ENCODE measurements at regions not wholly inside any gene's neighbourhood (a gene's known extent, or its start where the extent isn't known, plus 50 kb on each side); places are given as distances from the start of the nearest gene placed in this dataset.
A peak's percentile ranks its signal among the peaks of the same experiment; 100 is the strongest.

DNA sequence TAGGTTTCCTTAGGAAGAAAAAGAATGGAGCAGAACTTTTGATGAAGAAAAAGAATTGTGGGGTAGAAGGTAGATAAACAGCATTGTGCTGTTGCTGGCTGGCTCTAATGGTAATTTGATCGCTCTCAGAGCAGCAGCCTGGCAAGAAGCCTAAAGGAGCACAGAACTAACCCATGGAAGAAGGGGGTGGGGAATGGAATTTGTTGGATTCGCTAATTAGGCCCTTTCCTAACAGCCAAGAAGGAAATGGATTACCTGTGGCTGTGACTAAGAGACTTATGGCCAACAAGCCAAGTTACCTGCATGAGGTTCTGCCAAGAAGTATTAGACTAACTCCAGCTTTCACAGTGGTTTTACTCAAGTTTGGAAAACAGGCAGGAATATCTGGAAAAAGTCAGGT is 210.6 kb downstream of the IKZF2 start:
- Histone ChIP-seq H3K36me3 (ENCODE audit: control insufficient read depth, insufficient read depth, low read length) (no peaks in the 10 kb centered on the region), H3K27me3 (replicated peaks; ENCODE audit: control insufficient read depth, insufficient read depth, low read length) (no peaks in the 10 kb centered on the region), H3K4me1 (peaks cover 10% of the 10 kb centered on the region), H3K4me3 (ENCODE audit: low read depth, low read length) (no peak overlapping the region), H3K9me3 (no peaks in the 10 kb centered on the region)
- Mint-ChIP-seq H3K4me1 (ENCODE audit: low read depth, unreplicated experiment) (peaks cover 17% of the 10 kb centered on the region), H3K27me3 (ENCODE audit: insufficient read depth, unreplicated experiment) (no peaks in the 10 kb centered on the region), H3K36me3 (ENCODE audit: insufficient read depth, unreplicated experiment) (no peaks in the 10 kb centered on the region), H3K4me3 (ENCODE audit: unreplicated experiment) (no peak overlapping the region), H3K9me3 (ENCODE audit: unreplicated experiment) (no peaks in the 10 kb centered on the region), H3K27ac (ENCODE audit: unreplicated experiment) (peak overlapping the region; percentile 59)
- CTCF ChIA-PET = no interaction called here
- DNase-seq = no peak
- BruUV-seq (replicated peaks) = no TSS peak
- TF ChIP-seq, protein P1, sequence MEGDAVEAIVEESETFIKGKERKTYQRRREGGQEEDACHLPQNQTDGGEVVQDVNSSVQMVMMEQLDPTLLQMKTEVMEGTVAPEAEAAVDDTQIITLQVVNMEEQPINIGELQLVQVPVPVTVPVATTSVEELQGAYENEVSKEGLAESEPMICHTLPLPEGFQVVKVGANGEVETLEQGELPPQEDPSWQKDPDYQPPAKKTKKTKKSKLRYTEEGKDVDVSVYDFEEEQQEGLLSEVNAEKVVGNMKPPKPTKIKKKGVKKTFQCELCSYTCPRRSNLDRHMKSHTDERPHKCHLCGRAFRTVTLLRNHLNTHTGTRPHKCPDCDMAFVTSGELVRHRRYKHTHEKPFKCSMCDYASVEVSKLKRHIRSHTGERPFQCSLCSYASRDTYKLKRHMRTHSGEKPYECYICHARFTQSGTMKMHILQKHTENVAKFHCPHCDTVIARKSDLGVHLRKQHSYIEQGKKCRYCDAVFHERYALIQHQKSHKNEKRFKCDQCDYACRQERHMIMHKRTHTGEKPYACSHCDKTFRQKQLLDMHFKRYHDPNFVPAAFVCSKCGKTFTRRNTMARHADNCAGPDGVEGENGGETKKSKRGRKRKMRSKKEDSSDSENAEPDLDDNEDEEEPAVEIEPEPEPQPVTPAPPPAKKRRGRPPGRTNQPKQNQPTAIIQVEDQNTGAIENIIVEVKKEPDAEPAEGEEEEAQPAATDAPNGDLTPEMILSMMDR (IDR thresholded peaks at IDR 0.05; ENCODE audit: insufficient read depth in 1 of 2, low read depth in 1 of 2, low read length in 1 of 2, severe bottlenecking in 1 of 2, unreplicated experiment in 1 of 2) = no peak
- POLR2A ChIA-PET = no interaction called here
- intact Hi-C loops (cut with micrococcal nuclease; ENCODE audit: unreplicated experiment) = loop anchor here (1.0 kb wide), 1 partner anchor 35 kb away; no protein-coding TSS in a partner anchor

DNA sequence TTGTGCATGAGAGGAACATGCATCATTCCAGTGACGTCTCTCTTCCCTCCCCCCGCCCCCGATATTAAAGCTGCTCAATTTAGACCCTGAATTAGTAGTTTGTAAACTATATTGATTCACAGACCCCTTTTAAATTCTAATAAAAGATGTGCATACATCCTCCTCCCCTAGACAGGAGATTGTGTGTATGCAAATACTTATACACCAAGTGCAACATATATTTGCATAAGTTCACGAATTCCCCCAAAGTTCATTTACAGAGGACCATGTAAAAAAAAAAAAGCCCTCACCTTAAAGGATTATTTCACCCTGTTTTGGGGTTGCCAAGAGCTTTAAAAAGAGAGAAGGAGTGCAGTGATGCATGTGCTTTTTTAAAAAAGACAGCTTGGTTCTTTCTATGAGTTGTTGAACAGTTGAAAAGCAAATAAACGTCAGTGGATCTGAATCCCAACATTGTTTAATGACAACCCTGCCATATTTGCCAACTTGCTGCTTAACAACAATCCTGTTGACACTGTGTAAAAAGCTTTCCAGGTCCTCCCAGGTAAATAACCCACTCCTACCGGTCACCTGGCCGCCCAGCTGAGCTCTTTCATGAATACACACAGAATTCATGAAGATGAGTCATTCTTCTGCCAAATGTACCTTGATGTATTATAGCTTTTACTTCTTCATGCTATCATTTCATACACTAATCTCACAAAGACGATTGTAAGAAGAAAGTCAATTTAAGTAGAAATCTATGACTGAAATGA is 211.5 kb downstream of the IKZF2 start:
- DNase-seq = peak; percentile 49 to 60
- intact Hi-C loops (cut with micrococcal nuclease; ENCODE audit: unreplicated experiment) = loop anchor here (1.0 kb wide), 1 partner anchor 34 kb away; no protein-coding TSS in a partner anchor
- TF ChIP-seq, protein P1 (IDR thresholded peaks at IDR 0.05; ENCODE audit: insufficient read depth in 1 of 2, low read depth in 1 of 2, low read length in 1 of 2, severe bottlenecking in 1 of 2, unreplicated experiment in 1 of 2) = no peak
- Histone ChIP-seq H3K36me3 (ENCODE audit: control insufficient read depth, insufficient read depth, low read length) (no peaks in the 10 kb centered on the region), H3K9me3 (no peaks in the 10 kb centered on the region), H3K4me1 (peaks cover 10% of the 10 kb centered on the region), H3K4me3 (ENCODE audit: low read depth, low read length) (no peak overlapping the region), H3K27me3 (replicated peaks; ENCODE audit: control insufficient read depth, insufficient read depth, low read length) (no peaks in the 10 kb centered on the region)
- no TSS peak for BruUV-seq (replicated peaks)
- ChIA-PET CTCF (no interaction called here), POLR2A (no interaction called here)
- Mint-ChIP-seq H3K27me3 (ENCODE audit: insufficient read depth, unreplicated experiment) (no peaks in the 10 kb centered on the region), H3K9me3 (ENCODE audit: unreplicated experiment) (no peaks in the 10 kb centered on the region), H3K27ac (ENCODE audit: unreplicated experiment) (peak overlapping the region; percentile 59), H3K36me3 (ENCODE audit: insufficient read depth, unreplicated experiment) (no peaks in the 10 kb centered on the region), H3K4me3 (ENCODE audit: unreplicated experiment) (no peak overlapping the region), H3K4me1 (ENCODE audit: low read depth, unreplicated experiment) (peaks cover 17% of the 10 kb centered on the region)

DNA sequence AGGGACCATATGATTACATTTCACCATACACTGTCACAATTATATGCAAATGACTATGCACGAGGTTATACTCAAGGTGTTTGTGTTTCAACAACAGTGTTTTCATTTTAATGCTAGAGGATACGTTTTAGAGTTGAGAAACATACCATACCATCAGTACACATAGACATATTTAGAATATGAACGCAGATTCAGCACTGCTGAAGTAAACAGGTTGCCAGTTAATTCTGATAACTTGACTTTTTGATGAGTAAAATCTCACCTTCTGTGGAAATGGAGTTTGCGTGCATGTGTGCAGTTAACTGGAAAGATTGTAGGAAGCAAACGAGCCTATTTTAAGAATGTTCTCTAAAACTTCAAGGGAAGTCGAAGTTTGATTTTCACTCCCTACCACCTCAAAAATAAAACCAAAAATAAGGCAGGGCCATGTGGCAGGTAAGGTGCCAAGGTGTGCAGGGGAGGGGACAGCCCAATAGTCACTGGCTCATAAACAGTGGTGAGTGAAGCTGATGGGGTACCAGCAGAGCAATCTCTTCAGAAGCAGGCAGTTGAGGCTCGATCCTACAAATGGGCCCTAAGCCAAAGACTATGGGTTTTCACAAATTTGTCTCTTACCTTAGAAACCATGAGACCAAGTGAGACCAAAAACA is 213.1 kb downstream of the IKZF2 start:
- Histone ChIP-seq H3K4me3 (ENCODE audit: low read depth, low read length) (no peak overlapping the region), H3K27me3 (replicated peaks; ENCODE audit: control insufficient read depth, insufficient read depth, low read length) (no peaks in the 10 kb centered on the region), H3K4me1 (peaks cover 20% of the 10 kb centered on the region), H3K9me3 (no peaks in the 10 kb centered on the region), H3K36me3 (ENCODE audit: control insufficient read depth, insufficient read depth, low read length) (no peaks in the 10 kb centered on the region)
- Mint-ChIP-seq H3K36me3 (ENCODE audit: insufficient read depth, unreplicated experiment) (no peaks in the 10 kb centered on the region), H3K9me3 (ENCODE audit: unreplicated experiment) (no peaks in the 10 kb centered on the region), H3K4me1 (ENCODE audit: low read depth, unreplicated experiment) (peaks cover 29% of the 10 kb centered on the region), H3K4me3 (ENCODE audit: unreplicated experiment) (no peak overlapping the region), H3K27ac (ENCODE audit: unreplicated experiment) (no peak overlapping the region), H3K27me3 (ENCODE audit: insufficient read depth, unreplicated experiment) (no peaks in the 10 kb centered on the region)
- intact Hi-C loops (cut with micrococcal nuclease; ENCODE audit: unreplicated experiment) = no loop called here
- BruUV-seq (replicated peaks) = no TSS peak
- no peak for DNase-seq
- TF ChIP-seq, protein P1 (IDR thresholded peaks at IDR 0.05; ENCODE audit: insufficient read depth in 1 of 2, low read depth in 1 of 2, low read length in 1 of 2, severe bottlenecking in 1 of 2, unreplicated experiment in 1 of 2) = no peak
- POLR2A ChIA-PET = no interaction called here
- CTCF ChIA-PET = no interaction called here

Data from Caco-2 (cell line).